DMS53 (cell line): ENCODE measurements at regions not wholly inside any gene's neighbourhood (a gene's known extent, or its start where the extent isn't known, plus 50 kb on each side); places are given as distances from the start of the nearest gene placed in this dataset.
"Not testable (repeated sequence)": the region's sequence is repeated elsewhere in the genome, so short reads cannot be mapped to it uniquely, and the experiment has no call there.

Experiments
- DNase-seq: peaks from one replicate; lab custom pipeline; 2025; lab: John Stamatoyannopoulos, UW

DNA sequence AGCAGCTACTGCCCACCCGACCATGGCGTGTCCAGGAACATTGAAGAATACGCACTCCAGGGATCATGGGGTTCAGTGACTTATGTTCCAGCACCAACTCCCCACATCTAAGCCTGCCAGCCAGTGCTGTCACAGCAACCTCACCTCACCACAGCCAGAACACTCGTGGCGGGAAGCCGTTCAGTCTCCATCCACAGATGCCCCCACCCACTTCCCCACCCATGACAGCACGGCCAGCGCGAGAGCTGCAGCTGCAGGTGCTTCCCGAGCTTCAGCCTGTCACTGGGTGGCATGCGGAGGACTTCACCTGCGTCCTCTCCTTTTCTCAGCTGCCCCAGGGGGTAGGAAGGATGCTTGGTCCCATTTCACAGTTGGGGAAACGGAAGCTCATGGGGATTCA, 50.3 kb downstream of the RBFOX3 start:
- no peak for DNase-seq

DNA sequence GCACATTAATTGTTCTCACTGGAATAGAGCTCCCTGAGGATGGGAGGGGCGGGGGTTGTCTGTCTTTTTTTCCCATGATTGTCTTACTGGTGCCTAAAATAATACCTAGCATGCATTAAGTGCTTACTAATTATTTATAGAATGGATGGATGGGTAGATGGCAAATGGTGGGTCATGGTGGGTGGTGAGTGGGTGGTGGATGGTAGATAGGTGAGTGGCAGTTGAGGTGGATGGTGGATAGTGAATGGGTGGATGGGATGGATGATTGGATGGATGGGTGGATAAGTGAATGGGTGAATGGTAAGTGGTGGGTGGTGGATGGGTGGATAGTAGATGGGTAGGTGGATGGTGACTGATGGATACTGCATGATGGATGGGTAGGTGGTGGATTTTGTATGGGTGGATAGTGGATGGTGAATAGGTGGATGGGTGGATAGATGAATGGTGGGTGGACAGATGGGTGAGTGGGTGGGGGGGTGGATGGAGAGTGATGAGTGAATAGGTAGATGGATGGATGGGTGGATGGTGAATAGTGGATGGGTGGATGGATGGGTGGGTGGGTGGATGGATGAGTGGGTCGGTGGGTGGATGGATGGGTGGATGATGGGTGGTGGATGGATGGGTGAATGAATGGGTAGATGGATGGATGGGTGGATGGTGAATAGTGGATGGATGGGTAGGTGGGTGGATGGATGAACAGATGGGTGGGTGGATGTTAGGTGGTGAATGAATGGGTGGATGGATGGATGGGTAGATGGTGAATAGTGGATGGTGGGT, 51.6 kb downstream of the RBFOX3 start:
- DNase-seq, result no peak

DNA sequence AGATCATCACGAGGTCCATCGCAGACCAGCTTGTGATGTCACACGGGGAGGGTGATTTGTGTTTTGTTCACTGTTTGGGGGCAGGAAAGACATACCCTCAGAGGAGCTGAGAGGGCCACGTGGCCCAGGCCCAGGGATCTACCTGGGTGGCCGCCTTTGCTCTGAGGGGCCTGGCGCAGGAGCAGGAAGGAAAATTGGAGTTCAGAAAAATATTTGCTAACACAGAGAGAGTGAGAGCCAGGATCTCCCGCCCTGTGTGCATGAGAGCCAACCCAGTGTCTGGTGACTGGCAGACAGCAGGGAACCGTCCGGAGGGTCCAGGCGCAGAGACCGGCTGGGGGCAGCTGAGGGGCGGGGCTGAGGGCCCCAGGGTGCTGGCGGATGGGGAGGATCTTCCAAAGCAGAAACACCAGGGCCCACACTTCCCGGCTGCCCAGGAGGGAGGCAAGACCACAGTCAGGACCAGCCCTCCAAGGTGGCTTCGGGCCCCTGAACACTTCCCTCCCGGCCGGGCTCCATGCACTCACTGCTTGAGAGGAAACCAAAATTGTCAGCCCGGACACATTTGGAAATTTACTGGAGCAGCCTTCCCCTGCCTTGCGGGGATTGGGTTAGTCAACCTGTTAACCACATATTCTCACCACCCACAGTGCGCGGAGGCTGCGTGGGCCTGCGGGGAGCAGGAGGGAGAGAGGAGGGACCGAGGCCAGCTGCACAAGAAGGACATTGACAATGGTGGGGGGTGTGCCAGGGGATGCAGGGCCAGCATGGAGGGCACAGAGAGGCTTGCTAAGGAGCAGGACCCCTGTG, 52.6 kb downstream of the RBFOX3 start:
- no peak for DNase-seq

DNA sequence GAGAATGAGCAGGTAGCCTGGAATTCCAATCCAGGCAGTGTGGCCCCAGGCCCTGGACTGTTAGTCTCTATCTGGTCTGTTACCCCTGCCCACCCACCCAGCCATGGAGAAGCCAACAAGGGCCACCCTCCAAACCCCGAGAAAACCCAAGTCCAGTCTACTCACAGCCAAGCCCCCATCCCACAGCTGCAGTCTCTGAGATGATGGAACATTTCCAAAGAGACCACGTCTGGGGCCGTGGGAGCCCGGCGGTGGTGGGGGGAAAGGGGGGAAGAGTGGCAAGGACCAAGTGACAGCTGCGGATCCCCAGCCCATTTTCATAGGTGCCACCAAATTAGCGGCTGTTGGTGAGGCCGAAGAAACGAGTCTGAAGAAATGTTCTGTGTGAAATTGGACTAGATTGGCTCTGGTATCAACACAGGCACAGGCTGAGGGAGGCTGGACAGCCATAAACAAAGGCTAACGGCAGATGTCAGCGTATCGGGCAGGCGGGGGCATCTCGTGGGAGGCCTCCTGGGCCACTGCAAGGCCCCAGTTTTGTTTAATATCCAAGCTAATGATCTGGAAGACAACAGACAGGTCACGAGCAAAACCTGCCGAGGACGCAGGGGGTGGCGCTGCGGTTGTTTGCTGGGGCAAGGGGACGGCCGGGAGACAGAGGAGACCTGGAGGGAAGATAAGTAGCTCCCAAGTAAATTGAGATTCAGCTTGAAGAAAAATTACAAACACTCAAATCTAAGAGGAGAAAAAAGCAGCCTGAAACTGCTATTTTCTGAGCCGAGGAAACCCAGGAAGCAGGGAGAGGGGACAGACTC, 53.4 kb downstream of the RBFOX3 start:
- no peak for DNase-seq

DNA sequence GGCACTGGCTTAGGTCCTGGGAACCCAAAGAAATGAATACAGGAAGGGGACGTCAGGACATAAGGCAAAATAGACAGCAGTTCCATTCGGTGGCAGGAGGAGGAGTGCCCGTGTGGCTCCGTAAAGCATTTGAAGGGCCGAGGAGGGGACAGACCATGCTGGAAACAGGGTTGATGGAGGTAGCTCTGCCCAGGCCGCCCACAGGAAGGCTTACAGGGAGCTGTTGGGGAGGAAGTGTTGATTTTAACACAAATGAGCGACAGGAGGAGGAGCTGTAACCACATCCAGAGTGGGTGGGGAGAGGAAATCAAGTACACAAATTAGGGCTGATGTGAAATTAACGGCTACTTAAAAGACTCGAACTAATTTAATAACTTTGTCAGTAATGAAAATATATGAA, 54.6 kb downstream of the RBFOX3 start:
- DNase-seq, result no peak

DNA sequence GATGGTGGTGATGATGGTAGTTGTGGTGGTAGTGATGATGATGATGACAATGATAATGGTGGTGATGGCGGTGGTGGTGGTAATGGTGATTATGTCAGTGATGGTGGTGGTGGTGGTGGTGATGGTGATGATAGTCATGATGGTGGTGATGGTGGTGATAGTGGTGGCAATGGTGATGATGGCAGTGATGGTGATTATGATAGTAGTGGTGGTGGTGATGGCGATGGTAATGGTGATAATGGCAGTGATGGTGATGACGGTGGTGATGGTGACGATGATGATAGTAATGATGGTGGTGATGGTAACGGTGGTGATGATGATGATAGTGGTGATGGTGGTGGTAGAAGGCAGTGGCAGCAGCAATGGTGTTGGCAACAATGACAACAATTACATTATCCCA, 55.3 kb downstream of the RBFOX3 start:
- no peak for DNase-seq

DNA sequence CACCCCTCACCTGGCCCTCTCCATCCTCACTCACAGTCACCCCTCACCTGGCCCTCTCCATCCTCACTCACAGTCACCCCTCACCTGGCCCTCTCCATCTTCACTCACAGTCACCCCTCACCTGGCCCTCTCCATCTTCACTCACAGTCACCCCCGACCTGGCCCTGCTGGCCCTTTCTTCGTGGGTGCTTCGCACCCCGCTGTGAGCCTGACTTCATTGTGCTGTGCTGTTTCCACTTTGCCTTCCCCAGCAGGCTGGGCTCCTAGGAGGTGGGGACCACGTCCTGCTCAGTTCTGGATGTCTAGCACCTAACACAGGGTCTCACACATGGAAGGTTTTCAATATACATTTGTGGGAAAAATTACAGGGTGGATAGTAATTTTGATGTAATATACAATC, 56.5 kb downstream of the RBFOX3 start:
- not testable (repeated sequence) for DNase-seq

DNA sequence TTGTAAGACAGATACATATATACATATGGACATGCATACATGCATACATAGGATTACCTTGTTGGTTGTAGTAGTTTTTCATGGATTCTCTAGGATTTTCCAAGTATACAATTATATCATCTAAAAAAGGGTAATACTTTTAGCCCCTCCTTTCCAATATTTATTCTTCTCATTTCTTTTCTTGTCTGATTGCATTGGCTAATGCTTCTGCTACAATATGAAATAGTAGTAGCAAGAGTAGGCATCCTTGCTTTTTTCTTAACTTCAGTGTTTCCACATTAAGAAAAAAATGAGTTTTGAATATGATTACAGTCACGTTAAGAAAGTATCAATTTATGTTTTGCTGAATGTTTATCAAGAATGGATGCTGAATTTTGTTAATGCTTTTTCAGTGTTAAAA, 58.0 kb downstream of the RBFOX3 start:
- DNase-seq, result no peak

DNA sequence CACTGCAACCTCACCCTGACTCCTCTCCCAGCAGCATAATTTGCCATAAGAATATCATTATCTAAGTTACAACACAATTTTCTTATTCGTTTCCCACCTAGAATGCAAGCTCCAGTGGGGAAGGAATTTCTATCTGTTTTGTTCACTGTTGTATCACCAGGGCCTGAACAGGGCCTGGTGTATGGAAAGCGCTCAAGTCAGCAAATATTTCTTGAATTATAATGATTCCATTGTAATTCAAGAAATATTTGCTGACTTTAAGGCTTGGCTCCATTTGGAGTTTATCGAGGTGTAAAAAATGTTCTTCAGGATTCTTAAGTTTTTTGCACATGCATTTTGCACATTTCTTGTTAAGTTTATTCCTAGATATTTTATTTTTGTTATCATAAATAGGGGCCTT, 58.4 kb downstream of the RBFOX3 start:
- no peak for DNase-seq

DNA sequence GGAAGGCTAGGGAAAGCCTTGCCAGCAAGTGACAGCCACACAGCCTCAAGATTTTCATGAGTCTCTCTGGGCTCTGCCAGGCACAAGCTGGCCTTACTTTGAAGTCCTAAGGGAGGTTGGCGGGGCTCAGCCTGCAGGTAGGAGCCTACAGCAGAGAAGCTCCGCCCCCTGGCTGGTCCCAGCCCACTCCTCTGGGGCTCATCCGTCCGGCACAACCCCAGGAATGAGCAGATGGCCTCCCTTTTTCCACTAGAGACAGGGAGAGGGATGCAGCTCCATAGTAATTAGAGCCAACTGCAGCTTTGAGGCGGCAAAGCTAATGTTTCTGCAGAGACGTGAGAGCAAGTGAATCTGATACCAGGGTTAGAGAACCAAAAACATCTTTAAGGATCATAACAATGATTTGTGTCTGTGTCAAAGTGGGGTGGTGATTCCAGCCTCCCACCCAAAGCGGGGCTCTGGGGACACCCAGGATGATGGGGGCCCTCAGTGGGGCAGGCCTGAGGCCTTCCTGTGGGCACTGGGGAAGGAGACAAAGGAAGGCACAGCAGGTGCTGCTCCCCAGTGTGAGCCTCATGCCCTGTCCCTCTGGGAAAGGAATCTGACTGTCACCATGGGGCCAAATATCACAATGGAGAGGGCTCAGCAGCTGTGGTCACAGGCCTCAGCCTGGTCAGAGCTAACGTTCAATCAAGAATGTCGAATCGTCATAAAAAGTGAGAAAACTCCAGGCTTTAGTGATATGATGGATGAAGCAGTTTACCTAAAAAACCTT, 61.5 kb downstream of the RBFOX3 start:
- DNase-seq, result no peak

DNA sequence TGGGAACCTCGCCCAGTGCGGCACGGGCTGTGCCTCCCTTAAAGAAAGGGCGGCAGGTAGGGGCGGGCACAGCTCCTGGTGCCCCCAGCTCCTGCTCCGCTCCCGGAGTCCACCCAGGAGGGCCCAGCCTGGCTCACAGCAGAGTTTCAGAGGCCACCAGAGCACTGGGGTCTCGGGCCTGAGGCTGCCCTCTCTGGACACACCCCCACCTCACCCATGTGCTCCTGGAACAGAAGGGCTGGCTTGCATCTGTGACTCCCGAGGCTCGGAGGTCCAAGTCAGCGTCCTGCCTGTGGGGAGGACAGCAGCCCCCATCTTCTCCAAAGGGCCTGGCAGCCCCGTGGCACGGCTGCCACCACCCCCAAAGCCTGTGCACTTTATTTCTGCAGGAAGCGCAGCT, 62.7 kb downstream of the RBFOX3 start:
- DNase-seq, result no peak

DNA sequence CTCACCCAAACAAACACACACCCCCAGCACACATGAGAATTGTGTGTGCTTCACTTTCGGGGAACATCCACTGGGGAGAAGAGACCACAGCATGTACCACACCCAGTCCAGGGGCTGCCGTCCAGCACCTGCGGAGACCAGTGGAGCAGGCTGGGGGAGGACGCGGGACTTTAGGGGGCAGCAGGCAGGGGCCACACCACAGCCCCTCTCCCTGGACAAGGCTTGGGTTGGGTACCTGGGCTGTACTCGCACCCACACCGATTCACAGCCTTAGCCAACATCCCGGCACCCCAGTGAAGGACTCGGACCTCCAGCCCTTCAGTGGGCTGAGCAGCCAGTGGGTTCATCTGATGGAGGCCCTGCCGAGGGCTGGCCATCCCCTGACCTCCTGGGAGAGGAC, 63.3 kb downstream of the RBFOX3 start:
- DNase-seq, result no peak

DNA sequence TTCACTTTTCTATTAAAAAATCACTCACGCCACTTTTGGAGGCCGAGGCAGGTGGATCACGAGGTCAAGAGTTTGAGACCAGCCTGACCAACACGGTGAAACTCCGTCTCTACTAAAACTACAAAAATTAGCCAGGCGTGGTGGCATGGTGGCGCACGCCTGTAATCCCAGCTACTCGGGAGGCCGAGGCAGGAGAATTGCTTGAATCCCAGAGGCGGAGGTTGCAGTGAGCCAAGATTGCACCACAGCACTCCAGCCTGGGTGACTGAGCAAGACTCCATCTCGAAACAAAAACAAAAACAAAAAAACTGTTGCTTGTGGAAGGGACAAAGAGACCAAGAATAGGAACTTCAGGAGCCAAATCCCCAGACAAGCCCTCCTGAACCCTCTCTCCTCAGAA, 63.7 kb downstream of the RBFOX3 start:
- not testable (repeated sequence) for DNase-seq

DNA sequence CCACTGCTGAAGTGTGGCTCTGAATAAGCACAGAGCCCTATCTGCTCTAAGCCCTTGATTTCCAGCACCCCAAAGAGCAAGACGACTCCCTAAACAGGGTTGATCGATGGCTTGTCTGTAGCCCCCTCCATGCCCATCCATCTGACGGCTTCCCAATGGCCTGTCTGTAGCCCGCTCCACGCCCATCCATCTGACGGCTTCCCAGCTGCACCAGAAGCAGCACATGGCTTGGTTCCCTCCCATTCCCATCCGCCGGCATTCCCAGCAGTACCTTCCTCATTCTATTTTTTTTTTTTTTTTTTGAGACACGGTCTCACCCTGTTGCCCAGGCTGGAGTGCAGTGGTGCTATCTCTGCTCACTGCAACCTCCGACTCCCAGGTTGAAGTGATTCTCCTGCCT, 64.5 kb downstream of the RBFOX3 start:
- DNase-seq, result no peak

DNA sequence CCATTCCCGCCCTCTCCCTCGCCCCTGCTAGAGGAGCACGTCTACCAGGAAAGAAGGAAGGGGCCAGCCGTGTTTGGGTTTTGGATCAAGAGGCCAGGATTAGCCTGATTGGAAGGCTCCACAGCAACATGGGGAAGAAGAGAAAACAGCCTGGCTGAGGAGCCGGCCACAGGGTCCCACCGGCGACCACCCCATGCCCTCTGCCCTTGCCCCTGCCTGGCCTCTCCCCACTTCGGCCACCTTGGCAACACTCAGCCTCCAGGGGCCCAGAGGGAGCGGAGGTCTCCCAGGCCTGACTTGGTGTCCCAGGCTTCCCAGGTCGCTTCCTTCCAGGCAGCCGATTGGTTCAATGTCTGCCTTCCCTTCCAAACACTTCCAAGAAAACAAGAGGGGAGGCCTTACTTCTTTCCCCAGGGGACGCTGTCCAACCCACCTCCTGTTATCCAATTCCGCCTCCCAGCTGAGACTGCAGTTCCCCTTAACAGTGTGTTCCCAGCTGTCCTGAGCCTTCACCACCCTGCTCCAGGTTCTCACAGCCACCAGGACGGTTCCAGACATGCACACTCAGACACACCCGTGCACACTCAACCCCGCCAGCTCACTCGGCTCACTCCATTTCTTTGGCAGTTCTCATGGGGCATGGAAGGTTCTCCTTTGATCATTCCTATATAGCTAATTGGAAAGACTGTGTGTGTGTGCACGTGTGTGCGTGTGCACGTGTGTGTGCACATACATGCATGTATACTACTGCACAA, 65.4 kb downstream of the RBFOX3 start:
- DNase-seq, result no peak

DNA sequence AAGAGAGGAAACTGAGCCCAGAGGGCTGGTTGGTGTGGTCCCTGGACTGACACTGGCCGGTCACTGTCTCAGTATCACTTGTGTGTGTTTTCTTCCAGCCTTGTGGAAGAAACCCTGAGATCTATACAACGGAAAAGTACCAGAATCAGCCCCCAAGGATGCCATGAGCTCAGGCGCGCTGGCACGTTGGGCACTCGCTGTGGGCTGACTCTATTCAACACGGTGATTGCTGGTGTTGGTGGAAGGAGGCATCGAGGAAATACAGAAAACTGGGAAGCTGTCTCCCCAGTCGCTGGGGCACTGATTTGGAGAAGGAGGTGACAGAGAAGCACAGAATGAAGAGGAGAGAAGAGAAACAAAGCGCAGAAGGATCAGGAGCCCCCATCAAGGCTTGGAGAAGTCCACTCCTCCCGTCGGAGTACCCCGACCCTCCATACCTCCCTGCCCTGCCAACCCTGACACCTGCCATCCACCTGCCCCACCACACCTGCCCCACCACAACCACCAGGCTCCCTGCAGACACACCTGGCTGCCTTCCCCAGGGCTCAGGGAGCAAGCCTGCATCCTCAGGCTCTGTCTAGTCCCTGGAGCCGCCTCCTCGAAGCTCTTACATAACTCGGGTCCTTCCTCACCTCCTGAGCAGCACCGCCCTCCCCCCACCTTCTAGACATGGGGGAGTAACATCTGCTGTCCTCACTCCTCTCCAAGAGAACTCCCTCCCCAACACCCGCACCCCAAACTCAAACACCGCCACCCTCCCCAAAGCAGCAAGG, 66.5 kb downstream of the RBFOX3 start:
- DNase-seq, result no peak

DNA sequence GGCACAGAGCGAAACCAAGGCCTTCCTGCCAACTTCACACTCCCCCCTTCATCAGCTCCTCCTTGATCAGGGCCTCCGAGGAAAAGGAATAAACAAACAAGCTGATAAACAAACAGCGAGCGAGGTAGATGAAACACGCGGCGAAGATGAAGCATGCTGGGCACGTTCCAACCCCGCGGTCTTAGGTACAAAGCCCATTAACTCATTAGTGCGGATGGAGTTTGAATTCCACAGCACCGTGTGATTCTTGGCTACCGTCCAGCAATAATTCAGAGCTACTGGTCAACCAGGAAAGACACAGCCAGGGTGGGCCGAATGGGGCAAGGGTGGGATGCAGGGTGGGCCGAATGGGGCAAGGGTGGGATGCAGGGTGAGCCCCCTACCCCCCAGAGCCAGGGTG, 67.3 kb downstream of the RBFOX3 start:
- no peak for DNase-seq

DNA sequence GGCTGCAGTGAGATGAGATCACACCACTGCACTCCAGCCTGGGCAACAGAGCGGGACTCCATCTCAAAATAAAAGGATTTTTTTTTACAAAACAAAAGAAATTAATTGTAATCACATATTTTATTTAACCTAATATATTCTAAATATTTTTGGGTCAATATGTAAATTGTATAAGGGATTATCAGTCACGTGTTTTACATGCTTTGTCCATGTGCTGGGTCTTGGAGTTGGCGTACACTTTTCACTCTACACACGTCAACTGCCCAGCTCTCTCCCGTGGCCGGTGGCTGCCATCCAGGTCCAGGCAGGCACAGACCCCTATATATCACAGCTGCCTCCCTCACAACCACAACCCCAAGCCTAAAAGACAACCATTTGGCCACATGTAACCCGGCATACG, 68.1 kb downstream of the RBFOX3 start:
- no peak for DNase-seq

DNA sequence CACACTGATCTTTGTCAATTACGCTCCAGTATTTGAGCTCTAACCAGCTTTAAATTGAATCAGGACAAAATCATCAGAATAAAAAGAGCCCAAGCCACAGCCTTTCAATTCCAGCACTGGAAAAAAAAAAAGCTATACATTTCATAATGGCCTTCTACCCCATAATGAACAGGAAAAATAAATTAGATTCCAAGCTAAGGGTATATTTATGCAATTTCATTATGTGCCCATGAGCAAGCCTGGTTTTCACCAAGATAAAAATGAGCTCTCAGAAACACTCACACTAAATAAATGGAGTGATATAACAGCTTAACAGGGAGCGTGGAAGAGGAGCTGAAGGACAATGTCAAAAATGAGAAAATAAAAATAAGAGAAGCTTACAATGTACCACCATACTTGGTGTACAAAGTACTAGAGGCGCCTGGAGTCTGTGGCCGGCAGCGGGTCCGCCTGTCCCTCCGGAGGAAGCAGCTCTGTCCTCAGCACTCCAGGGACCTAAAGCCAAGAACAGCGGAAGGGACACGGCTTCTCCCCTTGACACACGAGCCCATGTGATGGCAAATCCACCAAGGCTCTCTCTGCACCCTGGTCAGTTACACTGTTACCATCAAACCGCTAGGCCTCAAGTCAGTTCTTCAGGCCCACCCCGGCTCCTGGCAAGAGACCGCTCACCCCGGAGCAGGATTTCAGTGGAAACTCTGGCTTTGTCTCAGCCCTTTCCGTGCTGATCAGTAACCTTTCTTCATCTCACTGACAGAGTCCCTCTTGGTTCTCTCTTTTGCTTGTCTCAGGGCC, 69.6 kb downstream of the RBFOX3 start:
- no peak for DNase-seq
